SK-N-SH (cell line): ENCODE measurements at regions not wholly inside any gene's neighbourhood (a gene's known extent, or its start where the extent isn't known, plus 50 kb on each side); places are given as distances from the start of the nearest gene placed in this dataset.

ENCODE experiments used
- CTCF ChIA-PET: fragments of 300-600, 350-600 bp; formaldehyde crosslinking; extraction: SDS; loops from one replicate; lab custom pipeline; 2021; lab: Yijun Ruan, JAX
- POLR2A ChIA-PET: fragments of 350-600 bp; sonication (Branson Sonifier 250); formaldehyde crosslinking; extraction: SDS; loops from one replicate; lab custom pipeline; 2020; ENCODE audit warnings: antibody characterized with exemption, inconsistent platforms; lab: Yijun Ruan, JAX
- DNase-seq: peaks from one replicate; pipeline ENCODE4 v3.0.0; 2012
- H2AFZ ChIP-seq: fragments of 200-600 bp; sonication (generic); 2 replicates; pipeline ENCODE4 v1.8.1; 2016; ENCODE audit warnings: antibody characterized with exemption, mild to moderate bottlenecking, low read depth
- H3F3A ChIP-seq: fragments of 200-600 bp; sonication (generic); replicated peaks from 2 replicates; pipeline ENCODE3; 2016; ENCODE audit warnings: antibody characterized with exemption, mild to moderate bottlenecking; ENCODE audit not compliant: insufficient read depth
- H3K27ac ChIP-seq, 2 experiments: fragments of 200-500 bp in 1 of 2; fragments of 200-600 bp in 1 of 2; sonication (Bioruptor generic) in 1 of 2; sonication (generic), shearing (Covaris generic) in 1 of 2; 2 replicates each; pipeline versions ENCODE4 v1.5.1 to v1.6.1; 2014 to 2016; ENCODE audit warnings: low read depth in 2 of 2, inconsistent platforms in 1 of 2, low read length in 1 of 2, mild to moderate bottlenecking in 1 of 2, mixed read lengths in 1 of 2
- H3K27me3 ChIP-seq: fragments of 200-600 bp; sonication (generic), shearing (Covaris generic); 2 replicates; pipeline ENCODE4 v1.6.1; 2016; ENCODE audit warnings: mixed run types; ENCODE audit not compliant: insufficient read depth
- H3K36me3 ChIP-seq, 2 experiments: fragments of 200-500 bp in 1 of 2; fragments of 200-600 bp in 1 of 2; sonication (Bioruptor generic) in 1 of 2; sonication (generic) in 1 of 2; replicated peaks in 1 of 2; 2 replicates each; pipeline versions ENCODE3 to v1.5.1; 2014 to 2016; ENCODE audit warnings: low read length in 1 of 2, mild to moderate bottlenecking in 1 of 2; ENCODE audit not compliant: insufficient read depth in 2 of 2, control insufficient read depth in 1 of 2
- H3K4me1 ChIP-seq, 2 experiments: fragments of 200-500 bp in 1 of 2; fragments of 200-600 bp in 1 of 2; sonication (Bioruptor generic) in 1 of 2; sonication (generic), shearing (Covaris generic) in 1 of 2; 2 replicates each; pipeline versions ENCODE4 v1.5.1 to v1.6.1; 2014 to 2016; ENCODE audit warnings: low read depth in 1 of 2, low read length in 1 of 2, mixed run types in 1 of 2; ENCODE audit not compliant: insufficient read depth in 2 of 2, control insufficient read depth in 1 of 2
- H3K4me2 ChIP-seq: fragments of 200-600 bp; sonication (generic), shearing (Covaris generic); 2 replicates; pipeline ENCODE4 v1.6.1; 2017; ENCODE audit warnings: mixed run types
- H3K4me3 ChIP-seq, 2 experiments: fragments of 200-500 bp in 1 of 2; fragments of 200-600 bp in 1 of 2; sonication (Bioruptor generic) in 1 of 2; sonication (generic), shearing (Covaris generic) in 1 of 2; 2 replicates each; pipeline versions ENCODE4 v1.5.1 to v1.8.1; 2014 to 2016; ENCODE audit warnings: low read depth in 2 of 2, inconsistent platforms in 1 of 2, low read length in 1 of 2, mild to moderate bottlenecking in 1 of 2, mixed read lengths in 1 of 2, moderate library complexity in 1 of 2
- H3K79me2 ChIP-seq: fragments of 200-600 bp; sonication (generic); 2 replicates; pipeline ENCODE4 v1.8.1; 2017; ENCODE audit warnings: mild to moderate bottlenecking; ENCODE audit not compliant: insufficient read depth
- H3K9ac ChIP-seq: fragments of 200-600 bp; sonication (generic); 2 replicates; pipeline ENCODE4 v1.6.1; 2017; ENCODE audit warnings: mixed run types
- H3K9me2 ChIP-seq: fragments of 200-600 bp; sonication (generic); 2 replicates; pipeline ENCODE4 v1.6.1; 2017; ENCODE audit warnings: mixed run types
- H3K9me3 ChIP-seq: fragments of 200-600 bp; sonication (generic); 2 replicates; pipeline ENCODE4 v1.6.1; 2017; ENCODE audit warnings: mixed run types, mild to moderate bottlenecking, moderate library complexity
- H4K20me1 ChIP-seq: fragments of 200-600 bp; sonication (generic); 2 replicates; pipeline ENCODE4 v1.6.1; 2017; ENCODE audit warnings: mild to moderate bottlenecking, mixed run types; ENCODE audit not compliant: insufficient read depth
- CHD2 ChIP-seq: fragments of 150-350 bp; IDR thresholded peaks from 2 replicates; pipeline ENCODE4 v1.6.1; 2018; ENCODE audit warnings: low read length; ENCODE audit not compliant: partially characterized antibody
- ELF1 ChIP-seq: IDR thresholded peaks from 2 replicates; pipeline ENCODE4 v1.4.0; 2012
- EP300 ChIP-seq, 2 experiments: IDR thresholded peaks; 2 replicates each; pipeline versions ENCODE4 v1.4.0 to v1.6.1; 2012; ENCODE audit warnings: borderline replicate concordance in 1 of 2, low read depth in 1 of 2, low read length in 1 of 2
- EZH2phosphoT487 ChIP-seq: fragments of 200-600 bp; sonication (generic); IDR thresholded peaks from 2 replicates; pipeline ENCODE4 v1.6.1; 2017; ENCODE audit warnings: low read depth, mixed run types, mild to moderate bottlenecking, antibody characterized with exemption, moderate library complexity, borderline replicate concordance
- FOXJ3 ChIP-seq: sonication (generic); formaldehyde crosslinking; IDR thresholded peaks from 2 replicates; pipeline ENCODE4 v1.5.1; 2020; ENCODE audit warnings: mild to moderate bottlenecking, missing genetic modification reagents
- PBX3 ChIP-seq: IDR thresholded peaks from 2 replicates; pipeline ENCODE4; 2012
- POLR2AphosphoS5 ChIP-seq: IDR thresholded peaks from 2 replicates; pipeline ENCODE4 v1.6.1; 2012; ENCODE audit warnings: low read depth, low read length
- RAD21 ChIP-seq: IDR thresholded peaks from 2 replicates; pipeline ENCODE4 v1.6.1; 2012; ENCODE audit warnings: mild to moderate bottlenecking, low read length
- RCOR1 ChIP-seq: fragments of 150-350 bp; IDR thresholded peaks from 2 replicates; pipeline ENCODE4 v1.6.1; 2017; ENCODE audit warnings: antibody characterized with exemption, low read length
- REST ChIP-seq: IDR thresholded peaks from 2 replicates; pipeline ENCODE4 v1.6.1; 2012; ENCODE audit warnings: mild to moderate bottlenecking, low read depth, low read length, moderate library complexity
- RFX5 ChIP-seq: IDR thresholded peaks from 2 replicates; pipeline ENCODE4 v1.6.1; 2012; ENCODE audit warnings: mild to moderate bottlenecking, improper control_type of control experiment, low read length
- RXRA ChIP-seq: IDR thresholded peaks from 2 replicates; pipeline ENCODE4 v1.4.0; 2012; ENCODE audit warnings: low read depth, mild to moderate bottlenecking, borderline replicate concordance
- SIN3A ChIP-seq: IDR thresholded peaks from 2 replicates; pipeline ENCODE4 v1.6.1; 2012; ENCODE audit warnings: low read depth, mild to moderate bottlenecking, low read length, moderate library complexity, borderline replicate concordance
- TCF12 ChIP-seq: IDR thresholded peaks from 2 replicates; pipeline ENCODE4 v1.4.0; 2012
- YY1 ChIP-seq: IDR thresholded peaks from 2 replicates; pipeline ENCODE4 v1.4.0; 2012; ENCODE audit warnings: low read depth, mild to moderate bottlenecking
- WGBS: methylation state at CpG from one replicate; pipeline ENCODE4 v1.1.6; 2017; ENCODE audit warnings: low lambda C conversion rate; 5-methylcytosine and 5-hydroxymethylcytosine counted together

- no peak for TF ChIP-seq POLR2AphosphoS5
- TF ChIP-seq CHD2, result no peak
- TF ChIP-seq SIN3A, result no peak
- no peak for TF ChIP-seq TCF12
- TF ChIP-seq EP300 (IDR thresholded peaks at IDR 0.05; ENCODE audit: borderline replicate concordance in 1 of 2, low read depth in 1 of 2, low read length in 1 of 2), result no peak
Measured at GRCh38 chr6:10028222-10028621, 386.7 kb downstream of the TFAP2A start (continued).

- Histone ChIP-seq H3K9me3 (no peaks in the 10 kb centered on the region), H3K36me3 (no peaks in the 10 kb centered on the region), H2AFZ (no peak overlapping the region), H3K4me3 (no peak overlapping the region), H3K27me3 (no peaks in the 10 kb centered on the region; the same call in 1 of the 2 replicates), H3K79me2 (no peaks in the 10 kb centered on the region), H3K4me1 (no peaks in the 10 kb centered on the region), H4K20me1 (no peaks in the 10 kb centered on the region), H3F3A (no peaks in the 10 kb centered on the region), H3K27ac (no peak overlapping the region), H3K9ac (no peak overlapping the region), H3K9me2 (no peaks in the 10 kb centered on the region), H3K4me2 (no peak overlapping the region)
- DNase-seq, result no peak
- no peak for TF ChIP-seq RXRA
- TF ChIP-seq FOXJ3, result no peak
- no peak for TF ChIP-seq RAD21
- no peak for TF ChIP-seq REST
- TF ChIP-seq EZH2phosphoT487, result no peak
- TF ChIP-seq ELF1, result no peak
- TF ChIP-seq POLR2AphosphoS5, result no peak
- no peak for TF ChIP-seq PBX3
- POLR2A ChIA-PET, result no interaction called here
- CTCF ChIA-PET, result no interaction called here
- 9% methylated on average over 3 of the region's 3 CpGs for WGBS
Measured at GRCh38 chr6:10019851-10020250, 395.0 kb downstream of the TFAP2A start.

GRCh38 chr6:10014557-10014956, 400.3 kb downstream of the TFAP2A start:
- ChIA-PET POLR2A (no interaction called here), CTCF (interaction anchor here (0.7 kb wide), 1 partner anchor 16 kb away, joined by 3 read pairs; no protein-coding TSS in a partner anchor)
- Histone ChIP-seq H3K27me3 (no peaks in the 10 kb centered on the region; the same call in 1 of the 2 replicates), H3K36me3 (no peaks in the 10 kb centered on the region), H3K9me2 (no peaks in the 10 kb centered on the region), H3K9ac (no peak overlapping the region), H3K27ac (no peak overlapping the region), H3F3A (no peaks in the 10 kb centered on the region), H3K4me3 (no peak overlapping the region), H3K4me2 (no peak overlapping the region), H3K4me1 (no peaks in the 10 kb centered on the region), H3K9me3 (no peaks in the 10 kb centered on the region), H2AFZ (no peak overlapping the region), H4K20me1 (no peaks in the 10 kb centered on the region), H3K79me2 (no peaks in the 10 kb centered on the region)
- no peak for DNase-seq
- 7% methylated on average over 3 of the region's 5 CpGs for WGBS
- no peak for TF ChIP-seq RCOR1
- TF ChIP-seq YY1, result no peak
- no peak for TF ChIP-seq RFX5
- TF ChIP-seq CHD2, result no peak
